HL-60 (cell line): ENCODE measurements at regions not wholly inside any gene's neighbourhood (a gene's known extent, or its start where the extent isn't known, plus 50 kb on each side); places are given as distances from the start of the nearest gene placed in this dataset.

ENCODE experiments used
- DNase-seq, 2 experiments: peaks; one replicate each; pipeline ENCODE4 v3.0.0-alpha.2; 2010 to 2020; ENCODE audit warnings: low read depth in 1 of 2, low spot score in 1 of 2
- H3K27ac ChIP-seq: fragments of 250-450 bp; sonication (Bioruptor Pico); replicated peaks from 2 replicates; pipeline ENCODE4 v1.5.1; 2020; ENCODE audit warnings: mild to moderate bottlenecking, moderate library complexity
- H3K27me3 ChIP-seq: fragments of 250-450 bp; sonication (Bioruptor Pico); 2 replicates; pipeline ENCODE4 v1.5.1; 2021; ENCODE audit warnings: mild to moderate bottlenecking, moderate library complexity; ENCODE audit not compliant: insufficient read depth, poor library complexity, severe bottlenecking
- H3K4me3 ChIP-seq: replicated peaks from 2 replicates; pipeline ENCODE4 v1.5.1; 2011; ENCODE audit warnings: mild to moderate bottlenecking, control low read depth, low read length; ENCODE audit not compliant: insufficient read depth
- CTCF ChIP-seq: IDR thresholded peaks from one replicate; pipeline ENCODE4 v1.5.1; 2011; ENCODE audit warnings: low read length, control low read depth, inconsistent platforms; ENCODE audit not compliant: insufficient read depth
- GABPA ChIP-seq: IDR thresholded peaks from 2 replicates; pipeline ENCODE4 v1.6.1; 2012; ENCODE audit warnings: low read depth
- POLR2AphosphoS5 ChIP-seq: IDR thresholded peaks from 2 replicates; pipeline ENCODE4 v1.6.1; 2012; ENCODE audit warnings: low read depth
- REST ChIP-seq: IDR thresholded peaks from 2 replicates; pipeline ENCODE4 v1.6.1; 2012; ENCODE audit warnings: low read depth; ENCODE audit not compliant: insufficient replicate concordance
- SPI1 ChIP-seq: IDR thresholded peaks from 2 replicates; pipeline ENCODE4 v1.6.1; 2012; ENCODE audit warnings: low read depth, mild to moderate bottlenecking, borderline replicate concordance

- TF ChIP-seq GABPA, result no peak
- TF ChIP-seq CTCF, result no peak
- TF ChIP-seq REST, result no peak
- no peak for TF ChIP-seq POLR2AphosphoS5
- no peak for TF ChIP-seq SPI1
- Histone ChIP-seq H3K27ac (no peak overlapping the region), H3K4me3 (no peak overlapping the region), H3K27me3 (peaks cover 5% of the 10 kb centered on the region)
- DNase-seq, result no peak
These were observed 72.8 kb upstream of the MC4R start for GRCh38 chr18:60445341-60445740.

GRCh38 chr18:60446821-60447220, 74.2 kb upstream of the MC4R start:
- no peak for TF ChIP-seq CTCF
- TF ChIP-seq SPI1, result no peak
- TF ChIP-seq REST, result no peak
- TF ChIP-seq GABPA, result no peak
- no peak for TF ChIP-seq POLR2AphosphoS5
- Histone ChIP-seq H3K27me3 (peaks cover 5% of the 10 kb centered on the region), H3K27ac (no peak overlapping the region), H3K4me3 (no peak overlapping the region)
- DNase-seq, result no peak

DNA sequence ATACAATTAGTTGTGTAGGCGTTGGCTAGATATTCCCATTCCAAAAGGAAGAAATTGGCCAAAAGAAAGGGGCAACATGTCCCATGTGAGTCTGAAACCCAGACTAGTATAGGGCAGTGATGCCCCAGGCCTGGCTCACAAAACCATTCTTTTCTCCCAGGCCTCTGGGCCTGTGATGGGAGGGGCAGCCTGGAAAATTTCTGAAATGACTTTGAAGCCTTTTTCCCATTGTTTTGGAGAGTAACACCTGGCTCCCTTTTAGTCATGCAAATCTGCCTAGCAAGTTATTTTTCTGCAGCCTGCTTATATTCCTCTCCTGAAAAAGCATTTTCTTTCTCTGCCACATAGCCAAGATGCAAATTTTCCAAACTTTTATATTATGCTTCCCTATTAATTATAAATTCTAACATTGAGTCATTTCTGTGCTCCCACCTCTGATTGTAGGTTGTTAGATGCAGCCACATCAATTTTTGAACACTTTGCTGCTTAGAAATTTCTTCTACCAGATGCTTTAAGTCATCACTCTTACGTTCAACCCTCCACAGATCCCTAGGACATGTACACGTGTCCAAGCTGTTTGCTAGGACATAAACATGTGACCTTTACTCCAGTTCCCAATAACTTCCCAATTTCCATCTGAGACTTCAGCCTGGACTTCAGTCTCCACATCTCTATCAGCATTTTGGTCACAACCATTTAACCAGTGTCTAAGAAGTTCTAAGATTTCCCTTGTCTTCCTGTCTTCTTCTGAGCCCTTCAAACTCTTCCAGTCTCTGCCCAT, 76.1 kb upstream of the MC4R start:
- H3K27ac ChIP-seq, result no peak overlapping the region
- no peak overlapping the region for H3K4me3 ChIP-seq
- peaks cover 5% of the 10 kb centered on the region for H3K27me3 ChIP-seq
- TF ChIP-seq POLR2AphosphoS5 (no peak), CTCF (no peak), SPI1 (no peak), GABPA (no peak), REST (no peak)
- DNase-seq, result no peak
